ENCODE measurements at regions not wholly inside any gene's neighbourhood (a gene's known extent, or its start where the extent isn't known, plus 50 kb on each side); places are given as distances from the start of the nearest gene placed in this dataset.

- no peaks in the 10 kb centered on the region for H3K27me3 ChIP-seq
- H3K4me3 ChIP-seq = no peak overlapping the region
- ATAC-seq = no peak
- no peaks in the 10 kb centered on the region for H3K36me3 ChIP-seq
- DNase-seq = no peak
- intact Hi-C loops (cut with DNase I) = no loop called here
- TF ChIP-seq CTCF (IDR thresholded peaks at IDR 0.05) = no peak
- H3K9me3 ChIP-seq = peaks cover 0 to 12% (median 0%) of the 10 kb centered on the region in 11 donors
- H3K4me1 ChIP-seq = no peaks in the 10 kb centered on the region
- no peak overlapping the region for H3K27ac ChIP-seq
These were observed 550.3 kb downstream of the RAB28 start for GRCh38 chr4:12933760-12934221.

GRCh38 chr4:12932203-12932788 is 551.8 kb downstream of the RAB28 start:
- no peak for DNase-seq
- peaks cover 0 to 12% (median 0%) of the 10 kb centered on the region in 11 donors for H3K9me3 ChIP-seq
- H3K27ac ChIP-seq = no peak overlapping the region
- no peaks in the 10 kb centered on the region for H3K36me3 ChIP-seq
- no peaks in the 10 kb centered on the region for H3K27me3 ChIP-seq
- no peak for ATAC-seq
- no peaks in the 10 kb centered on the region for H3K4me1 ChIP-seq
- no peak overlapping the region for H3K4me3 ChIP-seq
- TF ChIP-seq CTCF (IDR thresholded peaks at IDR 0.05) = no peak
- intact Hi-C loops (cut with DNase I) = no loop called here
- WGBS, 2 donors = 50 to 62% methylated on average over 4 of the region's 4 CpGs

GRCh38 chr4:12929784-12930183 is 554.4 kb downstream of the RAB28 start:
- DNase-seq (no peak), ATAC-seq (no peak)
- Histone ChIP-seq H3K4me1 (peaks cover 0 to 8% (median 0%) of the 10 kb centered on the region in 9 donors), H3K9me3 (peaks cover 0 to 12% (median 0%) of the 10 kb centered on the region in 11 donors), H3K27ac (no peak overlapping the region), H3K36me3 (no peaks in the 10 kb centered on the region), H3K27me3 (no peaks in the 10 kb centered on the region), H3K4me3 (no peak overlapping the region)
- intact Hi-C loops (cut with DNase I) = no loop called here
- WGBS, 2 donors = 78 to 91% methylated on average over 1 of the region's 1 CpG
- no peak for TF ChIP-seq CTCF (IDR thresholded peaks at IDR 0.05)

- no peak overlapping the region for H3K27ac ChIP-seq
- intact Hi-C loops (cut with DNase I) = no loop called here
- DNase-seq (no peak), ATAC-seq (no peak)
- no peaks in the 10 kb centered on the region for H3K27me3 ChIP-seq
- H3K4me3 ChIP-seq = no peak overlapping the region
- no peak for TF ChIP-seq CTCF (IDR thresholded peaks at IDR 0.05)
- H3K4me1 ChIP-seq = peaks cover 0 to 8% (median 0%) of the 10 kb centered on the region in 9 donors
- H3K36me3 ChIP-seq = no peaks in the 10 kb centered on the region
- H3K9me3 ChIP-seq = peaks cover 0 to 12% (median 0%) of the 10 kb centered on the region in 11 donors
These were observed 555.4 kb downstream of the RAB28 start for GRCh38 chr4:12928751-12929150.
